ENCODE measurements at regions not wholly inside any gene's neighbourhood (a gene's known extent, or its start where the extent isn't known, plus 50 kb on each side); places are given as distances from the start of the nearest gene placed in this dataset.

- intact Hi-C loops (cut with micrococcal nuclease), result no loop called here
- Mint-ChIP-seq H3K27me3 (ENCODE audit: low read depth) (no peaks in the 10 kb centered on the region), H3K27ac (no peak overlapping the region), H3K9me3 (no peaks in the 10 kb centered on the region), H3K36me3 (ENCODE audit: low read depth) (no peaks in the 10 kb centered on the region), H3K4me1 (ENCODE audit: low read depth) (no peaks in the 10 kb centered on the region), H3K4me3 (ENCODE audit: low read depth) (no peak overlapping the region)
- DNase-seq (ENCODE audit: low spot score), result no peak
These were observed 399.5 kb downstream of the NKX6-1 start for GRCh38 chr4:84099599-84099998.

GRCh38 chr4:84091266-84091665 is 407.8 kb downstream of the NKX6-1 start:
- no peak overlapping the region for H3K27ac Mint-ChIP-seq
- intact Hi-C loops (cut with micrococcal nuclease), result no loop called here
- DNase-seq (ENCODE audit: low spot score), result no peak
- H3K4me1 Mint-ChIP-seq (ENCODE audit: low read depth), result no peaks in the 10 kb centered on the region
- no peak overlapping the region for H3K4me3 Mint-ChIP-seq (ENCODE audit: low read depth)
- H3K9me3 Mint-ChIP-seq, result no peaks in the 10 kb centered on the region
- no peaks in the 10 kb centered on the region for H3K27me3 Mint-ChIP-seq (ENCODE audit: low read depth)
- no peaks in the 10 kb centered on the region for H3K36me3 Mint-ChIP-seq (ENCODE audit: low read depth)

- intact Hi-C loops (cut with micrococcal nuclease), result no loop called here
- Mint-ChIP-seq H3K4me1 (ENCODE audit: low read depth) (no peaks in the 10 kb centered on the region), H3K27me3 (ENCODE audit: low read depth) (no peaks in the 10 kb centered on the region), H3K36me3 (ENCODE audit: low read depth) (no peaks in the 10 kb centered on the region), H3K9me3 (no peaks in the 10 kb centered on the region), H3K4me3 (ENCODE audit: low read depth) (no peak overlapping the region), H3K27ac (no peak overlapping the region)
- no peak for DNase-seq (ENCODE audit: low spot score)
These were observed 409.2 kb downstream of the NKX6-1 start for GRCh38 chr4:84089652-84090437.

GRCh38 chr4:84085986-84086385 is 413.1 kb downstream of the NKX6-1 start:
- no peak overlapping the region for H3K4me3 Mint-ChIP-seq (ENCODE audit: low read depth)
- intact Hi-C loops (cut with micrococcal nuclease), result no loop called here
- H3K36me3 Mint-ChIP-seq (ENCODE audit: low read depth), result no peaks in the 10 kb centered on the region
- no peaks in the 10 kb centered on the region for H3K27me3 Mint-ChIP-seq (ENCODE audit: low read depth)
- H3K4me1 Mint-ChIP-seq (ENCODE audit: low read depth), result no peaks in the 10 kb centered on the region
- DNase-seq (ENCODE audit: low spot score), result no peak
- no peak overlapping the region for H3K27ac Mint-ChIP-seq
- H3K9me3 Mint-ChIP-seq, result peaks cover 5% of the 10 kb centered on the region

GRCh38 chr4:84070289-84070688 is 428.8 kb downstream of the NKX6-1 start:
- intact Hi-C loops (cut with micrococcal nuclease), result no loop called here
- Mint-ChIP-seq H3K36me3 (ENCODE audit: low read depth) (no peaks in the 10 kb centered on the region), H3K9me3 (no peaks in the 10 kb centered on the region), H3K27me3 (ENCODE audit: low read depth) (no peaks in the 10 kb centered on the region), H3K4me3 (ENCODE audit: low read depth) (no peak overlapping the region), H3K4me1 (ENCODE audit: low read depth) (no peaks in the 10 kb centered on the region), H3K27ac (no peak overlapping the region)
- no peak for DNase-seq (ENCODE audit: low spot score)

GRCh38 chr4:84063619-84064018 is 435.5 kb downstream of the NKX6-1 start:
- H3K4me3 Mint-ChIP-seq (ENCODE audit: low read depth), result no peak overlapping the region
- no peak overlapping the region for H3K27ac Mint-ChIP-seq
- no peaks in the 10 kb centered on the region for H3K4me1 Mint-ChIP-seq (ENCODE audit: low read depth)
- H3K27me3 Mint-ChIP-seq (ENCODE audit: low read depth), result no peaks in the 10 kb centered on the region
- DNase-seq (ENCODE audit: low spot score), result no peak
- no peaks in the 10 kb centered on the region for H3K9me3 Mint-ChIP-seq
- no peaks in the 10 kb centered on the region for H3K36me3 Mint-ChIP-seq (ENCODE audit: low read depth)
- intact Hi-C loops (cut with micrococcal nuclease), result no loop called here

- intact Hi-C loops (cut with micrococcal nuclease), result no loop called here
- Mint-ChIP-seq H3K4me1 (ENCODE audit: low read depth) (no peaks in the 10 kb centered on the region), H3K27me3 (ENCODE audit: low read depth) (no peaks in the 10 kb centered on the region), H3K9me3 (no peaks in the 10 kb centered on the region), H3K4me3 (ENCODE audit: low read depth) (no peak overlapping the region), H3K36me3 (ENCODE audit: low read depth) (no peaks in the 10 kb centered on the region), H3K27ac (no peak overlapping the region)
- no peak for DNase-seq (ENCODE audit: low spot score)
These were observed 440.9 kb downstream of the NKX6-1 start for GRCh38 chr4:84058201-84058600.

- H3K4me3 Mint-ChIP-seq (ENCODE audit: low read depth), result no peak overlapping the region
- no peak overlapping the region for H3K27ac Mint-ChIP-seq
- H3K4me1 Mint-ChIP-seq (ENCODE audit: low read depth), result no peaks in the 10 kb centered on the region
- no peak for DNase-seq (ENCODE audit: low spot score)
- H3K27me3 Mint-ChIP-seq (ENCODE audit: low read depth), result no peaks in the 10 kb centered on the region
- intact Hi-C loops (cut with micrococcal nuclease), result no loop called here
- H3K9me3 Mint-ChIP-seq, result no peaks in the 10 kb centered on the region
- no peaks in the 10 kb centered on the region for H3K36me3 Mint-ChIP-seq (ENCODE audit: low read depth)
These were observed 447.5 kb downstream of the NKX6-1 start for GRCh38 chr4:84051639-84052038.

- Mint-ChIP-seq H3K4me1 (ENCODE audit: low read depth) (no peaks in the 10 kb centered on the region), H3K27me3 (ENCODE audit: low read depth) (no peaks in the 10 kb centered on the region), H3K27ac (no peak overlapping the region), H3K9me3 (no peaks in the 10 kb centered on the region), H3K4me3 (ENCODE audit: low read depth) (no peak overlapping the region), H3K36me3 (ENCODE audit: low read depth) (no peaks in the 10 kb centered on the region)
- DNase-seq (ENCODE audit: low spot score), result no peak
- intact Hi-C loops (cut with micrococcal nuclease), result no loop called here
These were observed 448.0 kb downstream of the NKX6-1 start for GRCh38 chr4:84051089-84051488.

- no peak for DNase-seq (ENCODE audit: low spot score)
- H3K4me3 Mint-ChIP-seq (ENCODE audit: low read depth), result no peak overlapping the region
- H3K4me1 Mint-ChIP-seq (ENCODE audit: low read depth), result no peaks in the 10 kb centered on the region
- H3K9me3 Mint-ChIP-seq, result no peaks in the 10 kb centered on the region
- intact Hi-C loops (cut with micrococcal nuclease), result no loop called here
- no peaks in the 10 kb centered on the region for H3K36me3 Mint-ChIP-seq (ENCODE audit: low read depth)
- no peak overlapping the region for H3K27ac Mint-ChIP-seq
- no peaks in the 10 kb centered on the region for H3K27me3 Mint-ChIP-seq (ENCODE audit: low read depth)
These were observed 449.1 kb downstream of the NKX6-1 start for GRCh38 chr4:84050015-84050414.

- no peak overlapping the region for H3K27ac Mint-ChIP-seq
- H3K27me3 Mint-ChIP-seq (ENCODE audit: low read depth), result no peaks in the 10 kb centered on the region
- no peak for DNase-seq (ENCODE audit: low spot score)
- H3K4me1 Mint-ChIP-seq (ENCODE audit: low read depth), result no peaks in the 10 kb centered on the region
- intact Hi-C loops (cut with micrococcal nuclease), result no loop called here
- no peaks in the 10 kb centered on the region for H3K36me3 Mint-ChIP-seq (ENCODE audit: low read depth)
- no peaks in the 10 kb centered on the region for H3K9me3 Mint-ChIP-seq
- no peak overlapping the region for H3K4me3 Mint-ChIP-seq (ENCODE audit: low read depth)
These were observed 452.5 kb downstream of the NKX6-1 start for GRCh38 chr4:84046551-84046950.

GRCh38 chr4:84041426-84041825 is 457.7 kb downstream of the NKX6-1 start:
- intact Hi-C loops (cut with micrococcal nuclease), result no loop called here
- H3K9me3 Mint-ChIP-seq, result no peaks in the 10 kb centered on the region
- no peaks in the 10 kb centered on the region for H3K36me3 Mint-ChIP-seq (ENCODE audit: low read depth)
- H3K27ac Mint-ChIP-seq, result no peak overlapping the region
- peaks cover 2% of the 10 kb centered on the region for H3K27me3 Mint-ChIP-seq (ENCODE audit: low read depth)
- DNase-seq (ENCODE audit: low spot score), result no peak
- no peaks in the 10 kb centered on the region for H3K4me1 Mint-ChIP-seq (ENCODE audit: low read depth)
- no peak overlapping the region for H3K4me3 Mint-ChIP-seq (ENCODE audit: low read depth)

GRCh38 chr4:84035568-84035967 is 463.5 kb downstream of the NKX6-1 start:
- Mint-ChIP-seq H3K27me3 (ENCODE audit: low read depth) (peaks cover 2% of the 10 kb centered on the region), H3K4me3 (ENCODE audit: low read depth) (no peak overlapping the region), H3K27ac (no peak overlapping the region), H3K4me1 (ENCODE audit: low read depth) (no peaks in the 10 kb centered on the region), H3K36me3 (ENCODE audit: low read depth) (no peaks in the 10 kb centered on the region), H3K9me3 (no peaks in the 10 kb centered on the region)
- no peak for DNase-seq (ENCODE audit: low spot score)
- intact Hi-C loops (cut with micrococcal nuclease), result no loop called here

GRCh38 chr4:84032372-84032771 is 466.7 kb downstream of the NKX6-1 start:
- Mint-ChIP-seq H3K9me3 (no peaks in the 10 kb centered on the region), H3K27me3 (ENCODE audit: low read depth) (no peaks in the 10 kb centered on the region), H3K4me3 (ENCODE audit: low read depth) (no peak overlapping the region), H3K36me3 (ENCODE audit: low read depth) (no peaks in the 10 kb centered on the region), H3K27ac (no peak overlapping the region), H3K4me1 (ENCODE audit: low read depth) (no peaks in the 10 kb centered on the region)
- no peak for DNase-seq (ENCODE audit: low spot score)
- intact Hi-C loops (cut with micrococcal nuclease), result no loop called here
